Adrenal gland (tissue), 5 donors: ENCODE measurements at regions not wholly inside any gene's neighbourhood (a gene's known extent, or its start where the extent isn't known, plus 50 kb on each side); places are given as distances from the start of the nearest gene placed in this dataset.

Experiments
- POLR2A ChIP-seq, 2 donors: fragments of 450-650 bp; IDR thresholded peaks; one replicate each; pipeline ENCODE4 v1.6.1; 2017; ENCODE audit warnings: antibody characterized with exemption in 2 of 2, mild to moderate bottlenecking in 2 of 2, moderate library complexity in 1 of 2
- TF ChIP-seq, protein P1 (sequence below), 6 experiments: fragments of 450-650 bp in 4 of 6; fragments of 200-600 bp in 2 of 6; sonication (generic) in 1 of 6; IDR thresholded peaks; 1 replicate in 5 of 6; 2 replicates in 1 of 6; pipeline versions ENCODE4 v1.5.1 to v1.8.0; 2016 to 2021; ENCODE audit warnings: antibody characterized with exemption in 6 of 6, mild to moderate bottlenecking in 2 of 6, moderate library complexity in 1 of 6
- donor health status: DM: no; HTN: no; CAD: no.

DNA sequence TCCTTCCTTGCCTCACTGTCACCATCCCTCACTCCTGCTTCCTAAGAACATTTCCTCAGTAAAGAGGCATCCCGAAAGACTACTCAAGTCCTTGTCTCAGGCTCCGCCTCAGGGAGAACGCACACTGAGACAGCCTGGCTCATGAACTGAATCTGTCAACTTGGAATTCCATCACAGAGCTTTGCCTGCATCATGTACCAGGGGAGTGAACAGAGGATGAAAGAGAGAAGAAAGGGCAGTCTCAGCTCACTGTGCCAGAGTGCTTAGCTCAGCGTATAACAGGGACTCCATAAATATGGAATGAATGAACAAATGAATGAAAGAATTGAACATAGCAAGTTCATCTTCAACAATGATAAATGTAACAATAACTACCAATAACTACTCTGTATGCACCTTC, 68.7 kb upstream of the SLC1A3 start:
- TF ChIP-seq, protein P1, sequence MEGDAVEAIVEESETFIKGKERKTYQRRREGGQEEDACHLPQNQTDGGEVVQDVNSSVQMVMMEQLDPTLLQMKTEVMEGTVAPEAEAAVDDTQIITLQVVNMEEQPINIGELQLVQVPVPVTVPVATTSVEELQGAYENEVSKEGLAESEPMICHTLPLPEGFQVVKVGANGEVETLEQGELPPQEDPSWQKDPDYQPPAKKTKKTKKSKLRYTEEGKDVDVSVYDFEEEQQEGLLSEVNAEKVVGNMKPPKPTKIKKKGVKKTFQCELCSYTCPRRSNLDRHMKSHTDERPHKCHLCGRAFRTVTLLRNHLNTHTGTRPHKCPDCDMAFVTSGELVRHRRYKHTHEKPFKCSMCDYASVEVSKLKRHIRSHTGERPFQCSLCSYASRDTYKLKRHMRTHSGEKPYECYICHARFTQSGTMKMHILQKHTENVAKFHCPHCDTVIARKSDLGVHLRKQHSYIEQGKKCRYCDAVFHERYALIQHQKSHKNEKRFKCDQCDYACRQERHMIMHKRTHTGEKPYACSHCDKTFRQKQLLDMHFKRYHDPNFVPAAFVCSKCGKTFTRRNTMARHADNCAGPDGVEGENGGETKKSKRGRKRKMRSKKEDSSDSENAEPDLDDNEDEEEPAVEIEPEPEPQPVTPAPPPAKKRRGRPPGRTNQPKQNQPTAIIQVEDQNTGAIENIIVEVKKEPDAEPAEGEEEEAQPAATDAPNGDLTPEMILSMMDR (IDR thresholded peaks at IDR 0.05): no peak
- TF ChIP-seq POLR2A (IDR thresholded peaks at IDR 0.05): no peak
